ENCODE measurements at regions not wholly inside any gene's neighbourhood (a gene's known extent, or its start where the extent isn't known, plus 50 kb on each side); places are given as distances from the start of the nearest gene placed in this dataset.

DNA sequence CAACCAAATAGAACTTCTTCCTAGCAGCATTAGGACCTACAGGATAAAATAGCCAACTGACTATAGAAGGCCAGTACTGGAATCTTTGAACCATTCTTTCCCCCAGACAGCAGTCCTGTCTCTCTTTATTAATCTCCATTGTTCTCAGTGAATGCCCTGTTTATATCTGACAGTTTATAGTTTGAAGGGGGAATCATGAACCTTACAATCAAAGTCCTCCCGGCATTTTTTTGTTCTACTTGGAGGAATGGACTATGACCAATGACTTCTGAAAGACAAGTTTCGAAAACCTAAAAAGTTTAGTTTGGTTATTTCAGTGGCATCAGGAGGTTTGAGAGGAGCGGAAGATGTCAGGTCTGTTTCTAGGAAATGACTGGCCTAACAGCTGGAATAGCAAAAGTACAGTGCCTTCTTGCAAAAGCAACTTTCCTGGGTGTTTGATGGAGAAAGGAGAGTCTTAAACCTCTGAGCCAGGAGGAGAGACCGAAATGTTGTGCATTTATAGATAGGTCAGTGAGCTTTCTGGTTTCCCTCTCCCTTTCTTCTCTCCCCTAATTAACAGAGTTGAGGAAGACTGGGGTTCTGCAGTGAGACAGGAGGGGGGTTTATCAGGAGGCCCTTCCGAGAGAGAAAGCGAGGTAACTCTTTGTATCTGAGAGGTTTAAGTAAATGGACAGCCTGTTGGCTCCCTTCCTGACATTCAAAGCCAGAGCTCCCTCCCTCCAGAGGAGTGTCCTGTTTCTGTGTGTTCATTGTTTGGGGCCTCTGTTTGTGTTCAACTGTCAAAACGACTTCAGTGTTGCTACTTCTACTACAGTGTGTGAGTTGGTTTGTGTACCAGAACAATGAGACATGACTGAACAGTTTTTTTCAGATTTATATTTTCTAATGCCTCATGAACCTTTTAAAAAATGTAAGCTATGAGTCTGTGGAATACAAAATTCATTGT, 383.0 kb upstream of the RARB start:
- ChIA-PET CTCF (interaction anchor here (2.4 kb wide), 1 partner anchor 11 kb away, joined by 10 read pairs; no protein-coding TSS in a partner anchor), POLR2A (no interaction called here)
- ATAC-seq (no peak), DNase-seq (no peak)
- Mint-ChIP-seq H3K4me1 (ENCODE audit: low read depth) (no peaks in the 10 kb centered on the region), H3K27me3 (no peaks in the 10 kb centered on the region), H3K27ac (no peak overlapping the region), H3K4me3 (no peak overlapping the region), H3K9me3 (peaks cover 1% of the 10 kb centered on the region), H3K36me3 (ENCODE audit: low read depth) (no peaks in the 10 kb centered on the region)
- intact Hi-C loops (cut with micrococcal nuclease) = no loop called here
- TF ChIP-seq, protein P1, sequence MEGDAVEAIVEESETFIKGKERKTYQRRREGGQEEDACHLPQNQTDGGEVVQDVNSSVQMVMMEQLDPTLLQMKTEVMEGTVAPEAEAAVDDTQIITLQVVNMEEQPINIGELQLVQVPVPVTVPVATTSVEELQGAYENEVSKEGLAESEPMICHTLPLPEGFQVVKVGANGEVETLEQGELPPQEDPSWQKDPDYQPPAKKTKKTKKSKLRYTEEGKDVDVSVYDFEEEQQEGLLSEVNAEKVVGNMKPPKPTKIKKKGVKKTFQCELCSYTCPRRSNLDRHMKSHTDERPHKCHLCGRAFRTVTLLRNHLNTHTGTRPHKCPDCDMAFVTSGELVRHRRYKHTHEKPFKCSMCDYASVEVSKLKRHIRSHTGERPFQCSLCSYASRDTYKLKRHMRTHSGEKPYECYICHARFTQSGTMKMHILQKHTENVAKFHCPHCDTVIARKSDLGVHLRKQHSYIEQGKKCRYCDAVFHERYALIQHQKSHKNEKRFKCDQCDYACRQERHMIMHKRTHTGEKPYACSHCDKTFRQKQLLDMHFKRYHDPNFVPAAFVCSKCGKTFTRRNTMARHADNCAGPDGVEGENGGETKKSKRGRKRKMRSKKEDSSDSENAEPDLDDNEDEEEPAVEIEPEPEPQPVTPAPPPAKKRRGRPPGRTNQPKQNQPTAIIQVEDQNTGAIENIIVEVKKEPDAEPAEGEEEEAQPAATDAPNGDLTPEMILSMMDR (IDR thresholded peaks at IDR 0.05) = no peak

DNA sequence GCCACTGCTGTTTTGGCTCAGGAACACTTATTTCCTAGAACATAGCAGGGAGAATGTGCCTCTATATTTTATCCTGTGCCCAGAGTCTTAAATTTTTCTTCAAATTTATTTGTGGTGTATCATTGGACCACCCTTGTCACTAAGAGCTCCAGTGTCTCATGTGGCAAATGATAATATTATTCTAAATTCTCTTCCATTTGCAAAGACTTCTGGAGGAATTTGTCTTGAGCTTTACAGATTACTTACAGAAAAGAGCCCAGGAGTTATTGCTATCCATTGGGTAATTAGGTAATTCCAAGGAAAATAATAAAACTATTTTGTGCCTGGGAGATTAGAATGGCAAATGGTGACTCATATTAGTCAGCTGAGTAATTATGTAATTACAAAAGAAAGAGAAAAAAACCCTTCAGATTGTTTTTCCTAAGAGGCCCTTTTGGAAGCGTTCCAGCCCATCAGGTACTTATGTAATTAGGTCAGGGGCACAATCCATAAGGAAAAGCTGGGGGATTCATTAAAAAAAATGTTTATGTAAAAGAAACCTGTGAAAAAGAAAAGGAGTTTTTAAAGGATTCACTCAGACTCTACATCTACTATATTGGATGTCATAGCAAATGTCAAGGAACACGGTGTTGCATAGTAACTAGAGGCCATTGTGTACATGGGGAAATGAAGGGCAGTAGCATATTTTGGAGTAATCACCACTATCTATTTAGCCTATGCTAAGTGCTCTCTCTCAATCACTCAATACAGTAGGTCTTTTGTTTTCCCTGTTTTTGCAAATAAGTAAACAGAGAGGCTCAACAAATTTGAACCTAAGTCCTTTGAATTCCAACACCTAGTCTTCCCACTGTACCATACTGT, 380.9 kb upstream of the RARB start:
- Mint-ChIP-seq H3K4me1 (ENCODE audit: low read depth) (no peaks in the 10 kb centered on the region), H3K27me3 (no peaks in the 10 kb centered on the region), H3K4me3 (no peak overlapping the region), H3K27ac (no peak overlapping the region), H3K36me3 (ENCODE audit: low read depth) (no peaks in the 10 kb centered on the region), H3K9me3 (peaks cover 1% of the 10 kb centered on the region)
- no peak for ATAC-seq
- TF ChIP-seq, protein P1 (IDR thresholded peaks at IDR 0.05) = no peak
- intact Hi-C loops (cut with micrococcal nuclease) = no loop called here
- ChIA-PET POLR2A (no interaction called here), CTCF (interaction anchor here (2.4 kb wide), 1 partner anchor 13 kb away, joined by 10 read pairs; no protein-coding TSS in a partner anchor)
- DNase-seq = no peak

GRCh38 chr3:25049304-25049703, 378.8 kb upstream of the RARB start:
- Mint-ChIP-seq H3K27me3 (no peaks in the 10 kb centered on the region), H3K27ac (no peak overlapping the region), H3K36me3 (ENCODE audit: low read depth) (no peaks in the 10 kb centered on the region), H3K4me3 (no peak overlapping the region), H3K9me3 (peaks cover 1% of the 10 kb centered on the region), H3K4me1 (ENCODE audit: low read depth) (no peaks in the 10 kb centered on the region)
- TF ChIP-seq, protein P1 (IDR thresholded peaks at IDR 0.05) = no peak
- ATAC-seq (no peak), DNase-seq (no peak)
- POLR2A ChIA-PET = no interaction called here
- intact Hi-C loops (cut with micrococcal nuclease) = no loop called here
- CTCF ChIA-PET = no interaction called here

DNA sequence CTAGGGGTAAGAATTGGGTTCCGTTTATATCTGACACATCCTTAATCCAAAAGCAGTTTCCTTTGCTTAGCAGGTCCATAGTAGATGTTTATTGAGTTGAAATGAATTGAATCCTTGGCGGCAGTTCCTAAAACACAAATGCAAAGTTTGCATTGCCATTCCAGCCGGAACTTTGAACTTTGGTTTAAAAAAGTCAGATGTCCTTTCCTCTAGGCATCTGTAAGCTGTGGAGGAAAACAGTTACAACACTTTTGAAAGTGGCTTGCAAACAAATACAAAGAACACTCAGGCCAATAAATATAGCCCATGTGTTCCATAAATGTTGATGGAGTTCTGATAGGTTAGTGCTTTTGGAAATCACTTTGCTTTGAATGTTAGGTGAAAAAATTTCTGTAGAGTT, 374.7 kb upstream of the RARB start:
- POLR2A ChIA-PET = no interaction called here
- no peak for DNase-seq
- H3K27me3 Mint-ChIP-seq = no peaks in the 10 kb centered on the region
- H3K9me3 Mint-ChIP-seq = peaks cover 4% of the 10 kb centered on the region
- no peak for ATAC-seq
- H3K36me3 Mint-ChIP-seq (ENCODE audit: low read depth) = no peaks in the 10 kb centered on the region
- no peaks in the 10 kb centered on the region for H3K4me1 Mint-ChIP-seq (ENCODE audit: low read depth)
- no peak overlapping the region for H3K4me3 Mint-ChIP-seq
- intact Hi-C loops (cut with micrococcal nuclease) = no loop called here
- TF ChIP-seq, protein P1 (IDR thresholded peaks at IDR 0.05) = no peak
- no peak overlapping the region for H3K27ac Mint-ChIP-seq
- CTCF ChIA-PET = no interaction called here

Data from activated CD8-positive, alpha-beta T cell treated with anti-CD3 and anti-CD28 coated beads for 36 hours (primary cell).